HG03342 (cell line): ENCODE measurements at regions not wholly inside any gene's neighbourhood (a gene's known extent, or its start where the extent isn't known, plus 50 kb on each side); places are given as distances from the start of the nearest gene placed in this dataset.
"Not testable (repeated sequence)": the region's sequence is repeated elsewhere in the genome, so short reads cannot be mapped to it uniquely, and the experiment has no call there.

Experiments used
- ATAC-seq: cut with Tn5 transposase; IDR thresholded peaks from one replicate; pipeline ENCODE4 v1.9.1; 2021; ENCODE audit warnings: mild to moderate bottlenecking, moderate library complexity; ENCODE audit not compliant: unreplicated experiment

- no peak for ATAC-seq
Measured at GRCh38 chr2:52622266-52622665, 1145.3 kb upstream of the CHAC2 start.

- ATAC-seq, result no peak
Measured at GRCh38 chr2:52613064-52613463, 1154.5 kb upstream of the CHAC2 start.

- no peak for ATAC-seq
Measured at GRCh38 chr2:52611759-52612158, 1155.8 kb upstream of the CHAC2 start.

- ATAC-seq, result no peak
Measured at GRCh38 chr2:52608030-52608429, 1159.6 kb upstream of the CHAC2 start.

GRCh38 chr2:52597346-52597745, 1170.3 kb upstream of the CHAC2 start:
- ATAC-seq, result no peak

GRCh38 chr2:52594026-52594425, 1173.6 kb upstream of the CHAC2 start:
- ATAC-seq, result no peak

GRCh38 chr2:52584071-52584470, 1183.5 kb upstream of the CHAC2 start:
- ATAC-seq, result not testable (repeated sequence)

- no peak for ATAC-seq
Measured at GRCh38 chr2:52572469-52572894, 1195.1 kb upstream of the CHAC2 start.

GRCh38 chr2:52571380-52572347, 1195.9 kb upstream of the CHAC2 start:
- no peak for ATAC-seq

GRCh38 chr2:52570716-52571115, 1196.9 kb upstream of the CHAC2 start:
- ATAC-seq, result no peak

- no peak for ATAC-seq
Measured at GRCh38 chr2:52563151-52563550, 1204.5 kb upstream of the CHAC2 start.

- no peak for ATAC-seq
Measured at GRCh38 chr2:52558265-52558664, 1209.3 kb upstream of the CHAC2 start.

GRCh38 chr2:52542297-52542696, 1225.3 kb upstream of the CHAC2 start:
- no peak for ATAC-seq

GRCh38 chr2:52539026-52539970, 1228.3 kb upstream of the CHAC2 start:
- ATAC-seq, result no peak

- no peak for ATAC-seq
Measured at GRCh38 chr2:52537588-52537987, 1230.0 kb upstream of the CHAC2 start.

GRCh38 chr2:52536929-52537460, 1230.6 kb upstream of the CHAC2 start:
- no peak for ATAC-seq

GRCh38 chr2:52532956-52533355, 1234.6 kb upstream of the CHAC2 start:
- no peak for ATAC-seq

- ATAC-seq, result no peak
Measured at GRCh38 chr2:52526735-52527134, 1240.9 kb upstream of the CHAC2 start.

- ATAC-seq, result no peak
Measured at GRCh38 chr2:52520644-52521043, 1247.0 kb upstream of the CHAC2 start.

GRCh38 chr2:52518678-52519077, 1248.9 kb upstream of the CHAC2 start:
- no peak for ATAC-seq

- ATAC-seq, result no peak
Measured at GRCh38 chr2:52512760-52513159, 1254.8 kb upstream of the CHAC2 start.
